ENCODE measurements at regions not wholly inside any gene's neighbourhood (a gene's known extent, or its start where the extent isn't known, plus 50 kb on each side); places are given as distances from the start of the nearest gene placed in this dataset.

DNA sequence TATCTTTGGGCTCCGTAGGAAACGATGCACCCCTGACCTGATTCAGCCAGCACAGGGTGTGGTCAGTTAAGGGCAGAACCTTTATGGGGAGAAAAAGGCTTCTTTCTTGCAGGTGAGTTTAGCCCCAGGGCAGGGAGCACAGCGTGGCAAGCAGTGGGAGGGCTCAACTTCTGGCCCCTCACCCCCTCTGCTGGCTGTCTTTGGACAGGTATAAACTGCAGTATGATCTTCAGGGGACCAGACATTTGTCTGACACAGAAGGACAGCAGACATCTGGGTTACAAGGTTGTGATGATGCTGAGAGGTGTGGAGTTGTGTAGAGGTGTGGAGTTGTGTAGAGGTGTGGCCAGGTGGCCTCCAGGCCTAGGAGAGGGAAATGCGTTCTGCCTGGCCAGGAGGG lies 324.0 kb upstream of the PLET1 start:
- in situ Hi-C loops (cut with MboI; ENCODE audit: low pct_ligation_motif_present in 1 of 4, low pct_unique_long_range_greater_than_20kb in 1 of 4, low sequenced_read_pairs in 3 of 4) (loop anchor here (5.0 to 25.0 kb wide), 5 partner anchors 97 to 703 kb away; no protein-coding TSS in a partner anchor), intact Hi-C loops (cut with DNase I; ENCODE audit: low total_unique reads) (loop anchor here (5.0 kb wide), 1 partner anchor 703 kb away; no protein-coding TSS in a partner anchor)
- no peaks in the 10 kb centered on the region for H3K9me3 ChIP-seq
- H3K27ac ChIP-seq = no peak overlapping the region
- 65% methylated on average over 4 of the region's 4 CpGs; no CpG with 5 or more reads in 1 of the 2 donors for WGBS, 2 donors (ENCODE audit: low coverage in 1 of 2)
- TF ChIP-seq POLR2A (IDR thresholded peaks at IDR 0.05) = no peak
- TF ChIP-seq, protein P1, sequence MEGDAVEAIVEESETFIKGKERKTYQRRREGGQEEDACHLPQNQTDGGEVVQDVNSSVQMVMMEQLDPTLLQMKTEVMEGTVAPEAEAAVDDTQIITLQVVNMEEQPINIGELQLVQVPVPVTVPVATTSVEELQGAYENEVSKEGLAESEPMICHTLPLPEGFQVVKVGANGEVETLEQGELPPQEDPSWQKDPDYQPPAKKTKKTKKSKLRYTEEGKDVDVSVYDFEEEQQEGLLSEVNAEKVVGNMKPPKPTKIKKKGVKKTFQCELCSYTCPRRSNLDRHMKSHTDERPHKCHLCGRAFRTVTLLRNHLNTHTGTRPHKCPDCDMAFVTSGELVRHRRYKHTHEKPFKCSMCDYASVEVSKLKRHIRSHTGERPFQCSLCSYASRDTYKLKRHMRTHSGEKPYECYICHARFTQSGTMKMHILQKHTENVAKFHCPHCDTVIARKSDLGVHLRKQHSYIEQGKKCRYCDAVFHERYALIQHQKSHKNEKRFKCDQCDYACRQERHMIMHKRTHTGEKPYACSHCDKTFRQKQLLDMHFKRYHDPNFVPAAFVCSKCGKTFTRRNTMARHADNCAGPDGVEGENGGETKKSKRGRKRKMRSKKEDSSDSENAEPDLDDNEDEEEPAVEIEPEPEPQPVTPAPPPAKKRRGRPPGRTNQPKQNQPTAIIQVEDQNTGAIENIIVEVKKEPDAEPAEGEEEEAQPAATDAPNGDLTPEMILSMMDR (IDR thresholded peaks at IDR 0.05) = no peak
- TF ChIP-seq EP300 (IDR thresholded peaks at IDR 0.05; ENCODE audit: low read depth) = no peak
- TF ChIP-seq POLR2AphosphoS5 (IDR thresholded peaks at IDR 0.05) = no peak
- no peak for DNase-seq
- H3K36me3 ChIP-seq = no peaks in the 10 kb centered on the region
- H3K4me3 ChIP-seq = no peak overlapping the region
- peaks cover 0 to 14% (median 9%) of the 10 kb centered on the region in 4 donors for H3K4me1 ChIP-seq
- H3K27me3 ChIP-seq = no peaks in the 10 kb centered on the region

DNA sequence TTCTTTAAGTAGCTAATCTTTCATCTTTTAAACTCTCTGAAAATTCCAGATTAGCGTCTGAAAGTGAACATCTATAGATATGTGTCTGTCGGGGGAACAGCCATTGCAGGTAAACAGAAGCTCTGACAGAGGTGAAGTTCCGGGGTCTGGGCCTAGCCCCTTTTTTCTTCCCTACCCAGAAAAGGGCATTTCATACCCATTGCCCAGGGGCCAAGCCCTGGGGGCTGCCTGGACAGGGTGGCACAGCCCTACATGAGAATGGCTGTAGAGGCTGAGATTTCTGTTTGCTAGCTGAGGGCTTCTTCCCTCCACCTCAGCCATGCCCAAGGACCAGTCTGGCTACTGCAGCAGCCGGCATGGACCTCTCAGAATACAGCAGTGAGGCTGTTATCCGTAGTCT lies 327.0 kb upstream of the PLET1 start:
- Histone ChIP-seq H3K27ac (no peak overlapping the region), H3K27me3 (no peaks in the 10 kb centered on the region), H3K4me1 (peaks cover 4 to 18% (median 11%) of the 10 kb centered on the region in 4 donors), H3K4me3 (no peak overlapping the region), H3K36me3 (no peaks in the 10 kb centered on the region), H3K9me3 (no peaks in the 10 kb centered on the region)
- no peak for DNase-seq
- 54 to 84% methylated on average over 3 to 5 of the region's 5 CpGs for WGBS, 2 donors (ENCODE audit: low coverage in 1 of 2)
- intact Hi-C loops (cut with DNase I; ENCODE audit: low total_unique reads) = loop anchor here (1.0 to 5.0 kb wide), 2 partner anchors 527 to 700 kb away; no protein-coding TSS in a partner anchor
- TF ChIP-seq, protein P1 (IDR thresholded peaks at IDR 0.05) = no peak
- TF ChIP-seq POLR2A (IDR thresholded peaks at IDR 0.05) = no peak
- no peak for TF ChIP-seq EP300 (IDR thresholded peaks at IDR 0.05; ENCODE audit: low read depth)
- no peak for TF ChIP-seq POLR2AphosphoS5 (IDR thresholded peaks at IDR 0.05)
- in situ Hi-C loops (cut with MboI; ENCODE audit: low pct_ligation_motif_present in 1 of 4, low pct_unique_long_range_greater_than_20kb in 1 of 4, low sequenced_read_pairs in 3 of 4) = loop anchor here (5.0 to 25.0 kb wide), 5 partner anchors 100 to 700 kb away; no protein-coding TSS in a partner anchor

DNA sequence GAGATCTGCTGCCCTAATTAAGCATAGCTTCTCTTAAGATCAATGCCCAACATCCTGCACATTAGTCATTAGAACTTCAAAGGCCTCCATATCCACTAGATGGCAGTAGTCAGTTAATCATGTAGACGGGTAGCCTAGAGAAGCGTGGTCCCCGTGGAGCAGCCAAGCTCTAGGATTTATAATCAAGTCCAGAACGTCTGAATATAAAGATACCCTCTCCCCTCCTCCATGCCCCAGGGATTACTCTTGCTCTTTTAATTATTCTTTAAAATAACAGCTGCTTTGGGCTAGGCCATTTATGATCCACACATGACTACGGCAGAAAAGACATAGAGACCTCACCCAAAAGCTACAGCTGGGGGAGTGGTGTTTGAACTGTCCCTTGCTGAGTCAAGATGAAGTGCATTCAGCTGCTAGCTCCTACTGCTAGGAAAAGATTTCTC lies 327.6 kb upstream of the PLET1 start:
- in situ Hi-C loops (cut with MboI; ENCODE audit: low pct_ligation_motif_present in 1 of 4, low pct_unique_long_range_greater_than_20kb in 1 of 4, low sequenced_read_pairs in 3 of 4) = loop anchor here (5.0 to 25.0 kb wide), 5 partner anchors 101 to 699 kb away; no protein-coding TSS in a partner anchor
- no peaks in the 10 kb centered on the region for H3K27me3 ChIP-seq
- peak overlapping the region; percentile 44 to 64 (median 52) for H3K27ac ChIP-seq
- no peak for TF ChIP-seq POLR2AphosphoS5 (IDR thresholded peaks at IDR 0.05)
- TF ChIP-seq, protein P1 (IDR thresholded peaks at IDR 0.05) = peak; percentile 55 to 68 (median 62)
- no peak overlapping the region for H3K4me3 ChIP-seq
- no peaks in the 10 kb centered on the region for H3K36me3 ChIP-seq
- no peaks in the 10 kb centered on the region for H3K9me3 ChIP-seq
- intact Hi-C loops (cut with DNase I; ENCODE audit: low total_unique reads) = loop anchor here (1.0 to 5.0 kb wide), 2 partner anchors 526 to 699 kb away; no protein-coding TSS in a partner anchor
- 14 to 17% methylated on average over 3 to 5 of the region's 5 CpGs for WGBS, 2 donors (ENCODE audit: low coverage in 1 of 2)
- DNase-seq = peak; percentile 44
- H3K4me1 ChIP-seq = peaks cover 4 to 18% (median 11%) of the 10 kb centered on the region in 4 donors

DNA sequence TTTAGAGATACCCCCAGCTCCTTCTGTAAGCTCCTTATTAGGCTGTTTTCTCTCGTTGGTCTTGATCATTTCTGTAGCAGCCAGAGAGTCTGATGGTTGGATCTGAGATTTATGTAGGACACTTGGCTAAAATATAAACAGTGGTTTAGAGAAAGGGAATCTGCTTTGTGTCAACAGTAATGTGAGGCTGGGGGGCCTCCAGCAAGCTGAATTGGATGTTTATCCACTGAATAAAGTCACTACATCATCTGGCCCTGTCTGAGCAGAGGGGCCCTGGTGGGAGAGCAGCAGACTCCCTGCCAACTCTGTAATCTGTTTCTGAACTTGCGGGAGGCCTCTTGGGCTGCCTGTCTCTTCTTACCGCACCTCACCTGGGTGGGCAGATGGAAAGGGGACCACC lies 328.5 kb upstream of the PLET1 start:
- Histone ChIP-seq H3K36me3 (no peaks in the 10 kb centered on the region), H3K27ac (peak overlapping the region; percentile 44 to 64 (median 52)), H3K4me3 (no peak overlapping the region), H3K4me1 (peaks cover 4 to 18% (median 11%) of the 10 kb centered on the region in 4 donors), H3K27me3 (no peaks in the 10 kb centered on the region), H3K9me3 (no peaks in the 10 kb centered on the region)
- WGBS, 2 donors (ENCODE audit: low coverage in 1 of 2) = 56% methylated on average over 3 of the region's 3 CpGs; no CpG with 5 or more reads in 1 of the 2 donors
- in situ Hi-C loops (cut with MboI; ENCODE audit: low pct_ligation_motif_present in 1 of 4, low pct_unique_long_range_greater_than_20kb in 1 of 4, low sequenced_read_pairs in 3 of 4) (loop anchor here (5.0 to 25.0 kb wide), 5 partner anchors 102 to 698 kb away; no protein-coding TSS in a partner anchor), intact Hi-C loops (cut with DNase I; ENCODE audit: low total_unique reads) (loop anchor here (5.0 kb wide), 1 partner anchor 698 kb away; no protein-coding TSS in a partner anchor)
- no peak for DNase-seq
- TF ChIP-seq EP300 (IDR thresholded peaks at IDR 0.05; ENCODE audit: low read depth) = no peak
- peak; percentile 9 to 74 (median 69) for TF ChIP-seq POLR2AphosphoS5 (IDR thresholded peaks at IDR 0.05)
- TF ChIP-seq, protein P1 (IDR thresholded peaks at IDR 0.05) = no peak
- TF ChIP-seq POLR2A (IDR thresholded peaks at IDR 0.05) = no peak

Measured in transverse colon (tissue), 4 donors.